ENCODE measurements at regions not wholly inside any gene's neighbourhood (a gene's known extent, or its start where the extent isn't known, plus 50 kb on each side); places are given as distances from the start of the nearest gene placed in this dataset.

GRCh38 chr2:16958266-16958665 lies 292.6 kb upstream of the CYRIA start:
- Histone ChIP-seq H3K4me3 (no peak overlapping the region), H3K4me2 (ENCODE audit: control insufficient read depth, insufficient read depth) (no peak overlapping the region), H3K27me3 (replicated peaks in 1 of 2; ENCODE audit: control insufficient read depth in 2 of 2, insufficient read depth in 2 of 2, low read length in 1 of 2) (no peaks in the 10 kb centered on the region), H4K20me1 (ENCODE audit: control insufficient read depth, insufficient read depth) (no peaks in the 10 kb centered on the region), H3K79me2 (ENCODE audit: control insufficient read depth, insufficient read depth, low read length) (no peaks in the 10 kb centered on the region), H2AFZ (ENCODE audit: control insufficient read depth, low read depth, low read length) (no peak overlapping the region), H3K9ac (ENCODE audit: control insufficient read depth, insufficient read depth, low read length) (no peak overlapping the region), H3K36me3 (ENCODE audit: control insufficient read depth in 2 of 2, insufficient read depth in 2 of 2, low read length in 1 of 2) (no peaks in the 10 kb centered on the region), H3K4me1 (ENCODE audit: control insufficient read depth, insufficient read depth, low read length) (no peaks in the 10 kb centered on the region), H3K27ac (ENCODE audit: control insufficient read depth, insufficient read depth) (no peak overlapping the region), H3K9me3 (replicated peaks; ENCODE audit: control insufficient read depth, insufficient read depth, low read length) (no peaks in the 10 kb centered on the region)
- WGBS (ENCODE audit: insufficient coverage, insufficient replicate concordance, low lambda C conversion rate, missing lambda C conversion rate), result 10% methylated on average over 4 of the region's 4 CpGs
- no peak for TF ChIP-seq YBX1 (IDR thresholded peaks at IDR 0.05)
- no peak for TF ChIP-seq NR2C1 (IDR thresholded peaks at IDR 0.05)
- TF ChIP-seq ZBTB33 (IDR thresholded peaks at IDR 0.05), result no peak
- no peak for TF ChIP-seq EP300 (IDR thresholded peaks at IDR 0.05; ENCODE audit: borderline replicate concordance in 1 of 2, control insufficient read depth in 1 of 2, low read depth in 2 of 2, low read length in 2 of 2)
- TF ChIP-seq PML (IDR thresholded peaks at IDR 0.05; ENCODE audit: low read length), result no peak
- no peak for TF ChIP-seq ZBED1 (IDR thresholded peaks at IDR 0.05; ENCODE audit: borderline replicate concordance)
- CTCF ChIA-PET, result no interaction called here
- RAD21 ChIA-PET (ENCODE audit: unreplicated experiment), result no interaction called here
- intact Hi-C loops (cut with micrococcal nuclease; ENCODE audit: unreplicated experiment) (no loop called here), in situ Hi-C loops (cut with MboI) (no loop called here)
- BruUV-seq (replicated peaks), result no TSS peak
- no peak for FAIRE-seq
- no peak for DNase-seq (ENCODE audit: low read depth, low spot score)
- SMC1A ChIA-PET (ENCODE audit: uncharacterized antibody, unreplicated experiment), result no interaction called here
- no peak for ATAC-seq
- POLR2A ChIA-PET, result no interaction called here

DNA sequence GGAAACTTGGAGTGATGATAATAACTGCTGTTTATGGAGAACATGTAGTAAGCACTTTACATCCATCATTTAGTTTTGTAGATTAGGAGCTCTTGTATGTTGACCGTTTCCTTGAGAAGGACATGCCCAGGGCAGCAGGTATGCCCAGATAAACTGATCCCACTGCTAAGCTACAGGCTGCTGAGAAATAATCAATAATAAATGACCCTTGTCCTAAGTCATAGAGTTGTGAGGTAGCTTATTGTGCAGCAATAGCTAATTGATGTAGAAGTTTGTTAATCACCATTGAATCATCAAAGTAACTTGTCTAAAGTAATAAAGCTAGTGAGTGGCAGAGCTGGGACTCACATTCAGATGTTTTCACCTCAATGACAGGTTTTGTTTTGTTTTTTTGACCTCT lies 287.2 kb upstream of the CYRIA start:
- ATAC-seq (no peak), FAIRE-seq (no peak), DNase-seq (ENCODE audit: low read depth, low spot score) (no peak)
- no peak overlapping the region for H3K4me3 ChIP-seq
- no peak overlapping the region for H2AFZ ChIP-seq (ENCODE audit: control insufficient read depth, low read depth, low read length)
- in situ Hi-C loops (cut with MboI) (no loop called here), intact Hi-C loops (cut with micrococcal nuclease; ENCODE audit: unreplicated experiment) (no loop called here)
- no peaks in the 10 kb centered on the region for H3K79me2 ChIP-seq (ENCODE audit: control insufficient read depth, insufficient read depth, low read length)
- CTCF ChIA-PET, result interaction anchor here (1.2 to 1.6 kb wide), 2 partner anchors 9 to 10 kb away, joined by 4 to 5 read pairs; no protein-coding TSS in a partner anchor
- no peaks in the 10 kb centered on the region for H3K9me3 ChIP-seq (replicated peaks; ENCODE audit: control insufficient read depth, insufficient read depth, low read length)
- no peaks in the 10 kb centered on the region for H3K36me3 ChIP-seq (ENCODE audit: control insufficient read depth in 2 of 2, insufficient read depth in 2 of 2, low read length in 1 of 2)
- WGBS (ENCODE audit: insufficient coverage, insufficient replicate concordance, low lambda C conversion rate, missing lambda C conversion rate), result 0% methylated on average over 1 of the region's 1 CpG
- RAD21 ChIA-PET (ENCODE audit: unreplicated experiment), result no interaction called here
- POLR2A ChIA-PET, result no interaction called here
- H3K4me1 ChIP-seq (ENCODE audit: control insufficient read depth, insufficient read depth, low read length), result no peaks in the 10 kb centered on the region
- SMC1A ChIA-PET (ENCODE audit: uncharacterized antibody, unreplicated experiment), result interaction anchor here (0.7 to 1.1 kb wide), 2 partner anchors 37 to 103 kb away, joined by 3 read pairs; no protein-coding TSS in a partner anchor
- no TSS peak for BruUV-seq (replicated peaks)
- no peaks in the 10 kb centered on the region for H4K20me1 ChIP-seq (ENCODE audit: control insufficient read depth, insufficient read depth)
- H3K27ac ChIP-seq (ENCODE audit: control insufficient read depth, insufficient read depth), result no peak overlapping the region
- H3K4me2 ChIP-seq (ENCODE audit: control insufficient read depth, insufficient read depth), result no peak overlapping the region
- no peak overlapping the region for H3K9ac ChIP-seq (ENCODE audit: control insufficient read depth, insufficient read depth, low read length)
- H3K27me3 ChIP-seq (replicated peaks in 1 of 2; ENCODE audit: control insufficient read depth in 2 of 2, insufficient read depth in 2 of 2, low read length in 1 of 2), result no peaks in the 10 kb centered on the region
- no peak for TF ChIP-seq TCF12 (IDR thresholded peaks at IDR 0.05; ENCODE audit: low read depth, low read length)
- TF ChIP-seq ZZZ3 (IDR thresholded peaks at IDR 0.05; ENCODE audit: control insufficient read depth, insufficient read length, low read depth), result no peak
- no peak for TF ChIP-seq RAD21 (IDR thresholded peaks at IDR 0.05; ENCODE audit: insufficient read depth, low read depth, low read length)
- TF ChIP-seq, protein P1, sequence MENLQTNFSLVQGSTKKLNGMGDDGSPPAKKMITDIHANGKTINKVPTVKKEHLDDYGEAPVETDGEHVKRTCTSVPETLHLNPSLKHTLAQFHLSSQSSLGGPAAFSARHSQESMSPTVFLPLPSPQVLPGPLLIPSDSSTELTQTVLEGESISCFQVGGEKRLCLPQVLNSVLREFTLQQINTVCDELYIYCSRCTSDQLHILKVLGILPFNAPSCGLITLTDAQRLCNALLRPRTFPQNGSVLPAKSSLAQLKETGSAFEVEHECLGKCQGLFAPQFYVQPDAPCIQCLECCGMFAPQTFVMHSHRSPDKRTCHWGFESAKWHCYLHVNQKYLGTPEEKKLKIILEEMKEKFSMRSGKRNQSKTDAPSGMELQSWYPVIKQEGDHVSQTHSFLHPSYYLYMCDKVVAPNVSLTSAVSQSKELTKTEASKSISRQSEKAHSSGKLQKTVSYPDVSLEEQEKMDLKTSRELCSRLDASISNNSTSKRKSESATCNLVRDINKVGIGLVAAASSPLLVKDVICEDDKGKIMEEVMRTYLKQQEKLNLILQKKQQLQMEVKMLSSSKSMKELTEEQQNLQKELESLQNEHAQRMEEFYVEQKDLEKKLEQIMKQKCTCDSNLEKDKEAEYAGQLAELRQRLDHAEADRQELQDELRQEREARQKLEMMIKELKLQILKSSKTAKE (IDR thresholded peaks at IDR 0.05; ENCODE audit: low read depth, poor library complexity, severe bottlenecking), result no peak
- no peak for TF ChIP-seq SIX5 (IDR thresholded peaks at IDR 0.05; ENCODE audit: low read depth, low read length, severe bottlenecking)
- TF ChIP-seq MTA3 (IDR thresholded peaks at IDR 0.05; ENCODE audit: borderline replicate concordance, low read length), result no peak
- TF ChIP-seq, protein P2, sequence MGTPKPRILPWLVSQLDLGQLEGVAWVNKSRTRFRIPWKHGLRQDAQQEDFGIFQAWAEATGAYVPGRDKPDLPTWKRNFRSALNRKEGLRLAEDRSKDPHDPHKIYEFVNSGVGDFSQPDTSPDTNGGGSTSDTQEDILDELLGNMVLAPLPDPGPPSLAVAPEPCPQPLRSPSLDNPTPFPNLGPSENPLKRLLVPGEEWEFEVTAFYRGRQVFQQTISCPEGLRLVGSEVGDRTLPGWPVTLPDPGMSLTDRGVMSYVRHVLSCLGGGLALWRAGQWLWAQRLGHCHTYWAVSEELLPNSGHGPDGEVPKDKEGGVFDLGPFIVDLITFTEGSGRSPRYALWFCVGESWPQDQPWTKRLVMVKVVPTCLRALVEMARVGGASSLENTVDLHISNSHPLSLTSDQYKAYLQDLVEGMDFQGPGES (IDR thresholded peaks at IDR 0.05), result no peak
- TF ChIP-seq WRNIP1 (IDR thresholded peaks at IDR 0.05; ENCODE audit: borderline replicate concordance, low read depth, low read length), result no peak
- no peak for TF ChIP-seq GABPA (IDR thresholded peaks at IDR 0.05; ENCODE audit: low read depth)
